Breast epithelium (tissue), 3 donors: ENCODE measurements at regions not wholly inside any gene's neighbourhood (a gene's known extent, or its start where the extent isn't known, plus 50 kb on each side); places are given as distances from the start of the nearest gene placed in this dataset.

ENCODE experiments used
- CTCF ChIP-seq, 3 donors: fragments of 450-650 bp; IDR thresholded peaks; one replicate each; pipeline ENCODE4 v1.5.1; 2016 to 2017; ENCODE audit warnings: antibody characterized with exemption in 3 of 3, mild to moderate bottlenecking in 3 of 3, moderate library complexity in 3 of 3
- POLR2A ChIP-seq: fragments of 450-650 bp; IDR thresholded peaks from one replicate; pipeline ENCODE4 v1.6.1; 2016; ENCODE audit warnings: antibody characterized with exemption, mild to moderate bottlenecking, moderate library complexity

DNA sequence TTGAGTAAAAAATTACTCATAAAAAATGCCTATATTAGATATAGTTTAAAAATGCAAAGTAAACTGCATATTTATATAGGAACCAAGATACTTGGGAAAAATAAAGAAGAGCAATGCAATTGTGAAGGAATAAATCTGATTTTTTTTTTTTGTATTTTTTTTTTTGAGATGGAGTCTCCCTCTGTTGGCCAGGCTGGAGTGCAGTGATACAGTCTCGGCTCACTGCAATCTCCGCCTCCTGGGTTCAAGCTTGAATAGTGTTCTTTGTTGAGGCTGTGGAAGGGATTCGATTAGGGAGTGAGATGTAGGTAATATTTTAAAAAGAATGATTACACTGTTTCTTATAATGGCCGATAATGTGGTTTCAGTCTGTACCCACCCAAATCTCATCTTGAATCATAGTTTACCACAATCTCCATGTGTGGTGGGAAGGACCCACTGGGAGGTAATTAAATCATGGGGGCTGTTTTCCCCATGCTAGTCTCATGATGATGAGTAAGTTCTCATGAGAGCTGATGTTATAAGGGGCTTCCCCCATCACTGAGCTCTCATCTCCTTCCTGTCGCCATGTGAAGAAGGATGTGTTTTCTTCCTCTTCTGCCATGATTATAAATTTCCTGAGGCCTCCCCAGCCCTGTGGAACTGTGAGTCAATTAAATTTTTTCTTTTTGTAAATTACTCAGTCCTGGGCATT, 1765.9 kb downstream of the PLA2G4A start:
- no peak for TF ChIP-seq CTCF (IDR thresholded peaks at IDR 0.05)
- TF ChIP-seq POLR2A = no peak
